HG03097 (cell line): ENCODE measurements at regions not wholly inside any gene's neighbourhood (a gene's known extent, or its start where the extent isn't known, plus 50 kb on each side); places are given as distances from the start of the nearest gene placed in this dataset.

Source experiments
- ATAC-seq: cut with Tn5 transposase; IDR thresholded peaks from one replicate; pipeline ENCODE4 v1.9.1; 2021; ENCODE audit not compliant: unreplicated experiment, low FRiP score

GRCh38 chr13:109541081-109541480 lies 245.3 kb downstream of the IRS2 start:
- ATAC-seq = no peak

GRCh38 chr13:109537584-109537983 lies 248.8 kb downstream of the IRS2 start:
- ATAC-seq = no peak

- no peak for ATAC-seq
Observed at GRCh38 chr13:109533350-109533749, 253.0 kb downstream of the IRS2 start.

DNA sequence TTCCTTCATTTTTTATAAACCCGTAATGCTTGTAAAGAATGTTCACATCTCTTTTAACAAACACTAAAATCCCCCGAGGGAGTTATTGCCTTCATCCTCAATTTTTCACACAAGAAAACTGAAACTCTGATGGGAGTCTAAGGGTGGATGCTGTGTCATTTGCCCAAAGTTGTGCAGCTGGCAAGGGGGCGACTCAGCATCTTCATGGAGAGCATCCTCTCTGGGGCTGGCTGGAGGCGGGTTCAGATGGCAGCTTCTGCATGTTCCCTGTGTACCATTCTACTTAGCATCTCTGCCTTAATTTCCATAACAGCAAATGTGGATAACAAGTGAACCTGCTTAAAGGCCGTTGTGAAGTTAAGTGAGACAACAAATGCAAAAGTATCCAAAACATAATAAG lies 256.4 kb downstream of the IRS2 start:
- ATAC-seq = no peak

GRCh38 chr13:109521719-109522118 lies 264.7 kb downstream of the IRS2 start:
- no peak for ATAC-seq

DNA sequence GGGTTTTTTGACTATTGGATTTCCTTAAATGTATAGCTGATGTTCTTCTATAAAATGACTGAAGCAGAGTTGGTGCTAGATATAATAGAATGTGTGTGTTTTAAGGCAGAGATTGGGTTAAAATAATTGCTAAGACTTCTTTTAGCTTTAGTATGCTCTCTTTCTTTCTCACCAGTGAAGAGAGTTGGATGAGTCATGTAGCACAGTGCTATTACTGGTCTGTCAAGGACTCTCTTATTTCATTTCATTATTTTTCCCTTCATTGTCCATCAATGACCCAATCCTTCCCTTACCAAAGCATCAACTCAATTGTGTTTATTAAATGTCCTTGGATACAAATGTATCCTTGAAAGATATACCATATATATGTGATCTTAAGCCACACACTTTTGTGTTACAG lies 268.9 kb downstream of the IRS2 start:
- ATAC-seq = no peak

GRCh38 chr13:109516186-109516585 lies 270.2 kb downstream of the IRS2 start:
- ATAC-seq = no peak

- ATAC-seq = no peak
Observed at GRCh38 chr13:109510013-109510412, 276.4 kb downstream of the IRS2 start.

GRCh38 chr13:109509154-109509900 lies 277.1 kb downstream of the IRS2 start:
- ATAC-seq = no peak

DNA sequence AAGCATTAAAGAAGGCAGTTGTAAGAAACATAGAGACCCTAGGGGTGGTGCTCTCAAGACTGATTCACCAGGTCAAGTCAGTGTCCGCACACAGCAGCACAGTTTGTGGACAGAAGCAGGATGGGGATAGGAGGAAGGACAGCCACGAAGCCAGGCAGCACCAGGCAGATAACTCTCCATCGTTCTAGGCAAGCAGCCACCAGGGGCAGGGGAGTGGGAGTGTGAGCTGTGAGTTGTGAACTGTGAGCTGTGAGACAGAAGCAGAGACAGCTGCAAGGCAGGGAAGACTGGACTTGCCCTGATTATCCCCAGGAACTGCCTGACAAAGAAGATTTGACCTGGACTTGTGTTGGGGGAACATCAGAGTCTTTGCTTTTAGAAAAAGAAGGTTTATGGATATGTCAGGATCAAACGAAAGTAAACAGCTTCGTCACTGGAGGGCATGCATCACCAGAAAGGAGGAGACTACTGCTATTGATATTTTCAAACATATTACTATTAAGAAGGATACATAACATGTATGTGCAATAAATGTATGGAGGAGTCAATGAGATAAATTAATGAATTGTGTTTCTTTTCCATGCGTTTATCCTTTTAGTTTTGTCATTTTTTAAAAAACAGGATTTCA lies 286.1 kb downstream of the IRS2 start:
- ATAC-seq = no peak

DNA sequence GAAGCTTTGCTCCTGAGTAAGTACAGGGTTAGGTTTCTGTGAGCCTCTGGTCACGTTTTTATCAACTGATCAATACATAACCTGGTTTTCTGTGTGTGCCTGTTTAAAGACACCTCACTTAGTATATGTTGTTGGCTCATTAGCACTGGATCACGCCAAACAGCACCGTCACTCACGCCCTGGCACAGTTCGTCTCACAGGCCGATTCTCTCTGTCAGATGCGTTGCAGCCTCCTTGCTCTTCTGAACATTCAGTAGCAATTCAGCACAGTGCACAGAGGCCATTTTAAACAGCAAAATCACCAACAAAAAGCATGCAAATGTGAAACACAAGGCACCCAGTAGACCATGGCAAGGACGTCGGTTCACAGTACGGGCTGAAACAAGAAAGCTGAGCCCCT lies 288.5 kb downstream of the IRS2 start:
- ATAC-seq = no peak

GRCh38 chr13:109496216-109496615 lies 290.2 kb downstream of the IRS2 start:
- ATAC-seq = no peak

DNA sequence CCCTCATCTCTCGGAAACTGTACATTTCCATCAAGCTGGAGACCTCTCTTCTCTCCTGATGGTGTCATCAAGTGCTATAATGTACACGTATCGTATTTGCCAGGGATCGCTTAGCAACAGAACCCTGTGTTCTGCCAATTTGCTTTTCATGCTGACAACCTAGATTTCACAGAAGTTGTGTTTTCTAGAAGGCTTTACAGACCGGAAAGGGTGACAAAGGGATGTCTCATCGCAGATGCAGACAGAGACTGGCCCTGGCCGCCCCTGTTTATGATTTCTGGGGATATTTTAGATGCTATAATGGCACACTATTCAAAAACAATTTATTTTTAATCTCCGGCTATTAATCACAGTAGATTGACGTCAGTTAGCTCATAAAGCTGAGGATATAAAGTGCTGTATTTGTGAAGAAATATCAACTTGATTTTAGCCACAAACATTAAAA lies 291.4 kb downstream of the IRS2 start:
- no peak for ATAC-seq

GRCh38 chr13:109485136-109485794 lies 301.1 kb downstream of the IRS2 start:
- no peak for ATAC-seq

- no peak for ATAC-seq
Observed at GRCh38 chr13:109483284-109483683, 303.1 kb downstream of the IRS2 start.

DNA sequence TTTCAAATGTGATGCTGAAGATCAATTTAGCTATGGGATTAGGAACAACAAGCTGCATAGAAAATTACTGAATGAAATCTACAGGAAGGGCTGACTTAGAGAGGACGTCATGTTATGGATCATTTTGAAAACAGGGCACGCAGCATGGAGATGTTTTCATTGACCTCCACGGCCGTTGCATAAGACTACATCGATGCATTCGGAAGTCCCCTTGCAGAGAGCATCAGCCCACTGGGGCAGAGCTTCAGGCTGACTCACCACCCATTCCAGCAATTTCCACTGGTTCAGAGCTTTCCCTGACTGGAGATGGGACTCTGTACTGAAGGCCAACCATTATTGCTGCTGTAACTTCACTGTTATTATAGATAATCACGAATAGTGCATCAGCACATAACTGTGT lies 305.3 kb downstream of the IRS2 start:
- ATAC-seq = no peak

GRCh38 chr13:109480011-109480955 lies 306.1 kb downstream of the IRS2 start:
- no peak for ATAC-seq

DNA sequence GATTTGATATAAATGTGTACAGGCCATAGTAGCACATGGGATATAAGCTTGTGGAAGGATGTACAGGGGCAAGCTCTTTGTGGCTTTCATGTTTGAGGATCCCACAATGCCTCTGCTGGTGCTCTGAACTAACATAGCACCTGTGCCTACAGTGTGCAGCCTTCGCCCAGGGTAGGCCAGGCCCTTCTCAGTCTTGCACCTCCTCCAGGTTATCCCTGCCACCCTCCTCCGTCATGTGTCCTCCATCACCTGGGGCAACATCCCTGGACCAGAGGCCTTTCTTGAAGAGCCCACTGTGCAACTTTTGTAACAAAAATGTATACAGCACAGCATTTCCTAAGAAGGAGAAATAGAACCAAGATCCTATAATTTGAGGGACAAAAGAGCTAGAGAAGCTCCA lies 306.8 kb downstream of the IRS2 start:
- no peak for ATAC-seq

GRCh38 chr13:109476001-109476400 lies 310.4 kb downstream of the IRS2 start:
- no peak for ATAC-seq

- no peak for ATAC-seq
Observed at GRCh38 chr13:109468123-109468522, 318.3 kb downstream of the IRS2 start.

DNA sequence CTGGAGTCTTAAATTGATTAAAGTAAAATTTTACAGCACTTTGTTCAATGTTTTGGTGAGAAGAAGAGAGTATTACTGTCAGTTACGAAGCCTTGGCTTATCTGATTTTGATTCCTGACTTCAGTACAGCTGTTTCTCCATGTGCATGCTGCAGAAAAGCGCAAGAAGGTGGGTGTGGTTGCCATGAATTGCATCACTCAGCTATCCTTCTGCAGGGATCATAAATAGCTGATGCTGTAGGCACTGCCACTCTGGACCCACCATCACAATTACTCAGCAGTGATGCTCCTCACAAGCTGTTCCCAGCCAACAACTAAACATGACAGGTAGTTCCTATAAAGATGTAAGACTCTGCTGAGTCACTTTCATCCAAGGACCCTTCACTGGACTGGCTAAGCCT lies 321.2 kb downstream of the IRS2 start:
- no peak for ATAC-seq
